DND-41 (cell line): ENCODE measurements at regions not wholly inside any gene's neighbourhood (a gene's known extent, or its start where the extent isn't known, plus 50 kb on each side); places are given as distances from the start of the nearest gene placed in this dataset.

Experiments
- ATAC-seq: fragments of 200-7000 bp; cut with Tn5 transposase; 3 replicates; pipeline ENCODE4 v1.9.1; 2021; ENCODE audit warnings: low read depth; ENCODE audit not compliant: insufficient read depth
- DNase-seq: peaks from one replicate; pipeline ENCODE4 v3.0.0-alpha.2; 2020
- H2AFZ ChIP-seq: 2 replicates; pipeline ENCODE4 v1.6.0; 2012; ENCODE audit warnings: low read depth, low read length
- H3K27ac ChIP-seq: 2 replicates; pipeline ENCODE4 v1.5.1; 2012; ENCODE audit warnings: low read length, inconsistent platforms
- H3K27me3 ChIP-seq: fragments of 200-600 bp; sonication (generic); 2 replicates; pipeline ENCODE4 v1.6.0; 2012; ENCODE audit warnings: low read length, mild to moderate bottlenecking, inconsistent platforms; ENCODE audit not compliant: insufficient read depth, poor library complexity
- H3K36me3 ChIP-seq: 2 replicates; pipeline ENCODE4 v1.5.1; 2012; ENCODE audit warnings: low read length, inconsistent platforms; ENCODE audit not compliant: insufficient read depth
- H3K4me1 ChIP-seq: 2 replicates; pipeline ENCODE4 v1.5.1; 2012; ENCODE audit warnings: mild to moderate bottlenecking, low read length; ENCODE audit not compliant: insufficient read depth
- H3K4me2 ChIP-seq: 2 replicates; pipeline ENCODE4 v1.6.0; 2012; ENCODE audit warnings: mild to moderate bottlenecking, moderate library complexity, low read length, inconsistent platforms; ENCODE audit not compliant: insufficient read depth
- H3K4me3 ChIP-seq, 2 experiments: fragments of 200-600 bp in 1 of 2; shearing (Covaris generic) in 1 of 2; 2 replicates each; pipeline ENCODE4 v1.5.1; 2012 to 2016; ENCODE audit warnings: inconsistent platforms in 2 of 2, low read length in 2 of 2, mild to moderate bottlenecking in 2 of 2, low read depth in 1 of 2, moderate library complexity in 1 of 2
- H3K79me2 ChIP-seq: 2 replicates; pipeline ENCODE4 v1.6.0; 2012; ENCODE audit warnings: low read length, inconsistent platforms; ENCODE audit not compliant: insufficient read depth
- H3K9ac ChIP-seq: 2 replicates; pipeline ENCODE4 v1.6.0; 2012; ENCODE audit warnings: low read depth, mild to moderate bottlenecking, inconsistent platforms, low read length, moderate library complexity
- H3K9me3 ChIP-seq: 2 replicates; pipeline ENCODE4 v1.5.1; 2012; ENCODE audit warnings: low read length, moderate library complexity, mild to moderate bottlenecking, inconsistent platforms; ENCODE audit not compliant: insufficient read depth, severe bottlenecking
- H4K20me1 ChIP-seq: 2 replicates; pipeline ENCODE4 v1.6.0; 2012; ENCODE audit warnings: low read length; ENCODE audit not compliant: insufficient read depth
- EZH2 ChIP-seq: IDR thresholded peaks from 3 replicates; pipeline ENCODE4 v1.6.1; 2012; ENCODE audit warnings: borderline replicate concordance, low read depth, mild to moderate bottlenecking, moderate library complexity, low read length, inconsistent platforms; ENCODE audit not compliant: severe bottlenecking
- TF ChIP-seq, protein P1 (sequence below): IDR thresholded peaks from 2 replicates; pipeline ENCODE4 v1.5.1; 2012; ENCODE audit warnings: borderline replicate concordance, low read length, moderate library complexity, mild to moderate bottlenecking; ENCODE audit not compliant: poor library complexity, severe bottlenecking; ENCODE audit errors: extremely low read depth

DNA sequence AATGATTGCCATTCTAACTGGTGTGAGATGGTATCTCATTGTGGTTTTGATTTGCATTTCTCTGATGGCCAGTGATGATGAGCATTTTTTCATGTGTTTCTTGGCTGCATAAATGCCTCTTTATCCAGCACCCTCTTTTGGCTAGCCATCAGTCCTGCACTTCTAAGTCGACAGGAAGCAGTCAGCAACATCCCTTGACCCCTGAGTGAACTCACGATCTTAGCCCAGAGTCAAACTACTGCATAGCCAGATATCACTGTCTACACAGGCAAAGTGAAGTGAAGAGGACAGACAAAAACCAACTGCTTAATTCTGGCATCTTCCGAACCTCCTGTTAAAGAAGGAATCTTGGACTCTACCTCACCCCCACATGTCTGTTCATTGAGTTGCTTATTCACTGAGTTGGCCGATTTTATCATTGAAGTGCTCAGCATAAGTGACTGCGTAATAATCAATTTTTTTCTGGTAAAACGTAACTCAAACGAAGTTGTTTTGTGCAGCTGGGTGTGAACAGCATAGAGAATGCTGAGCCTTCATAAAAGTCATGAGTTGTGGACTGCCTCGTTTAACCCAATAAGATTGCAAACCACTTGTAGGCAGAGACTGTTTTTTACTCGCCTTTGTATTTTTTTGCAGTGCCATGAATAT lies 304.2 kb downstream of the COG6 start:
- H3K9ac ChIP-seq: no peak overlapping the region
- no peak overlapping the region for H3K27ac ChIP-seq
- no peaks in the 10 kb centered on the region for H4K20me1 ChIP-seq
- H2AFZ ChIP-seq: no peak overlapping the region
- H3K27me3 ChIP-seq: no peaks in the 10 kb centered on the region
- H3K4me1 ChIP-seq: peaks cover 2% of the 10 kb centered on the region; the same call in 1 of the 2 replicates
- TF ChIP-seq, protein P1, sequence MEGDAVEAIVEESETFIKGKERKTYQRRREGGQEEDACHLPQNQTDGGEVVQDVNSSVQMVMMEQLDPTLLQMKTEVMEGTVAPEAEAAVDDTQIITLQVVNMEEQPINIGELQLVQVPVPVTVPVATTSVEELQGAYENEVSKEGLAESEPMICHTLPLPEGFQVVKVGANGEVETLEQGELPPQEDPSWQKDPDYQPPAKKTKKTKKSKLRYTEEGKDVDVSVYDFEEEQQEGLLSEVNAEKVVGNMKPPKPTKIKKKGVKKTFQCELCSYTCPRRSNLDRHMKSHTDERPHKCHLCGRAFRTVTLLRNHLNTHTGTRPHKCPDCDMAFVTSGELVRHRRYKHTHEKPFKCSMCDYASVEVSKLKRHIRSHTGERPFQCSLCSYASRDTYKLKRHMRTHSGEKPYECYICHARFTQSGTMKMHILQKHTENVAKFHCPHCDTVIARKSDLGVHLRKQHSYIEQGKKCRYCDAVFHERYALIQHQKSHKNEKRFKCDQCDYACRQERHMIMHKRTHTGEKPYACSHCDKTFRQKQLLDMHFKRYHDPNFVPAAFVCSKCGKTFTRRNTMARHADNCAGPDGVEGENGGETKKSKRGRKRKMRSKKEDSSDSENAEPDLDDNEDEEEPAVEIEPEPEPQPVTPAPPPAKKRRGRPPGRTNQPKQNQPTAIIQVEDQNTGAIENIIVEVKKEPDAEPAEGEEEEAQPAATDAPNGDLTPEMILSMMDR: no peak
- TF ChIP-seq EZH2: no peak
- no peak overlapping the region for H3K4me2 ChIP-seq
- no peaks in the 10 kb centered on the region for H3K79me2 ChIP-seq
- no peaks in the 10 kb centered on the region for H3K9me3 ChIP-seq
- ATAC-seq: no peak
- no peak for DNase-seq
- no peak overlapping the region for H3K4me3 ChIP-seq
- H3K36me3 ChIP-seq: no peaks in the 10 kb centered on the region

DNA sequence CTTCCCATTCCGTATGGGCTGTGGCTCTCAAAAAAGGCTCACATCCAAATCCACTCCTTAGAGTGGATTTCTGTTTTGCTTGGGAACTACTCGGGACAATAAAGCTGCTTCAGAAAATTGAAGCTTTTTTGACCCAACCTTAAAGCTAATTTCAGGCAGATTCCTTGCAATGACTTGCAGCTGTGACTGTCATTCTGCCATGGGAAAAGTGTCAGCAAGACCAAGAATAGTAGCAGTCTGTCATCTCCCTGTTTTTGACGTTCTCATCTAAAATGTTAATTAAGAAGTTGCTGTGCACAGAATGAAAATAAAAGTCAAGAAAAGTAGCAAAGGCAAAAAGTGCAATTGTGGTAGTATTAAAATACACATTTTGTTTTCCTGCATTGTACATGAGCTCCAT lies 304.7 kb downstream of the COG6 start:
- no peak overlapping the region for H3K4me3 ChIP-seq

DNA sequence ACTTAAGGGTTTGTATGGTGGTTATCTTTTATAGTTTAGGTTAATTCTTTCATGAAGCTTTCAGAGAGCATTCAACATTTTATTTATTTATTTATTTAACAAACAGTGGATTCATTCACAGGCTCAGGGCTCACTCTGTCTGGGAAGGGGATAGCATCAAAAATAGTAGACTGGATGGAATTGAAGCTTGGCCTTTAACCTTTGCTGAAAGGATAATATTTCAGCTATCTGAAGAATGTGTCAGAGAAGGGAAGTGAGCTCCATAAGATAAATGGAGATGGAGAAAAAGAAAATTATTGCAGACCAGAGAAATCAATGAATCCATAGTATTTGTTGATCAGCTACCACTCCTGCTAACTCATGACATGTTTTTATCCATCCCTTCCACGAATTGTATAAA lies 305.6 kb downstream of the COG6 start:
- Histone ChIP-seq H3K4me3 (no peak overlapping the region), H3K4me1 (peaks cover 2% of the 10 kb centered on the region; the same call in 1 of the 2 replicates)

More for the DNA sequence above, 304.7 kb downstream of the COG6 start:
- ATAC-seq: no peak
- no peak for DNase-seq
- H3K4me1 ChIP-seq: peaks cover 2% of the 10 kb centered on the region; the same call in 1 of the 2 replicates
- no peaks in the 10 kb centered on the region for H3K27me3 ChIP-seq
- H4K20me1 ChIP-seq: no peaks in the 10 kb centered on the region
- no peaks in the 10 kb centered on the region for H3K9me3 ChIP-seq
- H3K4me2 ChIP-seq: no peak overlapping the region
- TF ChIP-seq EZH2: no peak
- TF ChIP-seq, protein P1: no peak
- no peak overlapping the region for H3K9ac ChIP-seq
- H3K79me2 ChIP-seq: no peaks in the 10 kb centered on the region
- no peaks in the 10 kb centered on the region for H3K36me3 ChIP-seq
- no peak overlapping the region for H2AFZ ChIP-seq
- no peak overlapping the region for H3K27ac ChIP-seq

More for the DNA sequence above, 305.6 kb downstream of the COG6 start:
- Histone ChIP-seq H3K9me3 (no peaks in the 10 kb centered on the region), H3K9ac (no peak overlapping the region), H3K79me2 (no peaks in the 10 kb centered on the region), H3K27ac (no peak overlapping the region), H3K27me3 (no peaks in the 10 kb centered on the region), H4K20me1 (no peaks in the 10 kb centered on the region), H2AFZ (no peak overlapping the region), H3K4me2 (no peak overlapping the region), H3K36me3 (no peaks in the 10 kb centered on the region)
- ATAC-seq (no peak), DNase-seq (no peak)
- no peak for TF ChIP-seq EZH2
- TF ChIP-seq, protein P1: no peak
